Left lung (tissue), 4 donors: ENCODE measurements at regions not wholly inside any gene's neighbourhood (a gene's known extent, or its start where the extent isn't known, plus 50 kb on each side); places are given as distances from the start of the nearest gene placed in this dataset.

Source experiments
- ATAC-seq: fragments of 200-7000 bp; cut with Tn5 transposase; one replicate; pipeline ENCODE4 v1.9.1; 2020; ENCODE audit warnings: moderate library complexity
- DNase-seq, 4 donors: peaks; one replicate each; pipeline ENCODE4 v3.0.0-alpha.2; 2013 to 2020
- H3K27ac ChIP-seq, 2 donors: fragments of 200-600 bp; sonication (generic) in 1 of 2; one replicate each; pipeline versions ENCODE4 v1.5.0 to v1.8.0; 2020 to 2021
- H3K27me3 ChIP-seq, 2 donors: fragments of 200-600 bp; sonication (generic) in 1 of 2; one replicate each; pipeline versions ENCODE4 v1.5.0 to v1.8.0; 2020 to 2021
- H3K36me3 ChIP-seq, 2 donors: fragments of 200-600 bp; sonication (generic) in 1 of 2; one replicate each; pipeline versions ENCODE4 v1.5.0 to v1.8.0; 2020 to 2021
- H3K4me1 ChIP-seq, 2 donors: fragments of 200-600 bp; one replicate each; pipeline ENCODE4 v1.8.0; 2021
- H3K4me3 ChIP-seq, 2 donors: fragments of 200-600 bp; sonication (generic) in 1 of 2; one replicate each; pipeline versions ENCODE4 v1.5.0 to v1.8.0; 2020 to 2021; ENCODE audit warnings: mild to moderate bottlenecking in 1 of 2
- H3K9me3 ChIP-seq, 2 donors: fragments of 200-600 bp; sonication (generic) in 1 of 2; one replicate each; pipeline versions ENCODE4 v1.5.0 to v1.8.0; 2020 to 2021
- CTCF ChIP-seq, 2 donors: fragments of 200-600 bp; sonication (generic) in 1 of 2; IDR thresholded peaks; one replicate each; pipeline versions ENCODE4 v1.5.0 to v1.8.0; 2021; ENCODE audit warnings: antibody characterized with exemption in 2 of 2
- intact Hi-C, 2 donors: fragments of 100-400 bp; cut with DNase I; formaldehyde crosslinking; loops; one replicate each; pipeline versions ENCODE4 v1.11.2 to v1.14.2; 2022
- donor health status: DM: no; HTN: yes; CAD: no.
- donor health status: DM: no; HTN: no; CAD: no.

GRCh38 chr6:22657352-22657980 is 88.1 kb downstream of the HDGFL1 start:
- H3K36me3 ChIP-seq: no peaks in the 10 kb centered on the region
- intact Hi-C loops: no loop called here
- H3K4me1 ChIP-seq: no peaks in the 10 kb centered on the region
- H3K4me3 ChIP-seq: no peak overlapping the region
- ATAC-seq (no peak), DNase-seq (no peak)
- H3K9me3 ChIP-seq: no peaks in the 10 kb centered on the region
- no peaks in the 10 kb centered on the region for H3K27me3 ChIP-seq
- H3K27ac ChIP-seq: no peak overlapping the region
- TF ChIP-seq CTCF (IDR thresholded peaks at IDR 0.05): no peak

DNA sequence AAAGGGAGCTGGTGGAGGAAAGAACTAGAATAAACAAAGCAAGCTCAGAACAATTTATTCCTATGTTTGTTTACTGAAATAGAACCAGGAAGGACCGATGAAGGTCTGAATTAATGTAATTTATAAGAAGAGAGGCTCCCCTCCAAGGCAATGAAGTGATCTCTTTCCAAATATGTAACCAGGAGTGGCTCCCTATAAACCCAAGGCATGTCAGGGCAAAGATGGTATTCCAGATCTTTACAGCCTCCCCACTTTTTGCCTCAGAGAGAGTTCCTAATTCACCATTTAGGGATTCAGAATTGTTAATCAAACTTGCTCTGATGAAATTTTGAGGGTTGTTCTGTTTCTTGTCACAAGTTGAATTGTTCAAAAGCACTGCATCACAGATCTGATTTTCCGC is 88.8 kb downstream of the HDGFL1 start:
- no peak overlapping the region for H3K4me3 ChIP-seq
- no peak for DNase-seq
- no peaks in the 10 kb centered on the region for H3K4me1 ChIP-seq
- no peaks in the 10 kb centered on the region for H3K36me3 ChIP-seq
- intact Hi-C loops: no loop called here
- ATAC-seq: no peak
- no peak overlapping the region for H3K27ac ChIP-seq
- no peak for TF ChIP-seq CTCF (IDR thresholded peaks at IDR 0.05)
- H3K9me3 ChIP-seq: no peaks in the 10 kb centered on the region
- no peaks in the 10 kb centered on the region for H3K27me3 ChIP-seq

DNA sequence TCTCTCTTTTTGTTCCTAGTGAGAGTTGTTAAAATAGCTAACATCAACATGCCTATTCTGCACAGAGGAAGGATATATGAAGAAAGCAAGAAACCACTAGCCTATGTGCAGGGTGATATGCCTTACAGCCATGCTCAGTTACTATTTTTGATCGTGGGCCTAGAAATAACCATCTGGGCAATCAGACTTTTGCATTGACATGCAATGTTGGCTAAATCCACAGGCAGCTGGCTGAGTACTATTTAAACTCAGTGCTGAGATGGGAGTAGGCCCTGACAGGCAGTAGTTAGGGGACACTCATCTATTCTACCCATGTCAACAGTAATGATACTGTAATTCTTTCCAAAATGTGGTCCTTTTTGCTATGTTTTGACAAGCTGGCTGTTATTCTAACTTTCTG is 89.6 kb downstream of the HDGFL1 start:
- Histone ChIP-seq H3K36me3 (no peaks in the 10 kb centered on the region), H3K4me3 (no peak overlapping the region), H3K27me3 (no peaks in the 10 kb centered on the region), H3K4me1 (no peaks in the 10 kb centered on the region), H3K27ac (no peak overlapping the region), H3K9me3 (no peaks in the 10 kb centered on the region)
- DNase-seq (no peak), ATAC-seq (no peak)
- intact Hi-C loops: no loop called here
- no peak for TF ChIP-seq CTCF (IDR thresholded peaks at IDR 0.05)

DNA sequence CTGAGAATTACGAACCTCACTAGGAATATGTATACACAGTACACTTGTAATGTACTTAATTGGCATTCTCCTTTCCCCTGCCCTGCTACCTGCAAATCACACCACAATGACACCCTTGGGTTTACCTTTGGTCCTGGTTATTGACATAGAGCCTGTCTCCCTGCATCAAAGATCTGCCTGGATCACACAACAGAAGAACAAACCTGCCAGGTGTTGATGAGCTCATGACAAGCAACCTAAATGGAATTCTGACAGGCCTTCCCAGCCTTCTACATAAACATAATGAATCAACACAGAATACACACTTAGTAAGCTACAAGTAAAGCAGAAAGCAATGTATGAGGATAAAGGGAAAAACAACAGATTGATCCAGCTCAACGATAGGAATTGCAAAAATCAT is 95.6 kb downstream of the HDGFL1 start:
- ATAC-seq: no peak

GRCh38 chr6:22666021-22666420 is 96.7 kb downstream of the HDGFL1 start:
- Histone ChIP-seq H3K27me3 (no peaks in the 10 kb centered on the region), H3K4me3 (no peak overlapping the region), H3K4me1 (no peaks in the 10 kb centered on the region), H3K27ac (no peak overlapping the region), H3K36me3 (no peaks in the 10 kb centered on the region), H3K9me3 (no peaks in the 10 kb centered on the region)
- no peak for TF ChIP-seq CTCF (IDR thresholded peaks at IDR 0.05)
- no peak for ATAC-seq
- intact Hi-C loops: no loop called here
- no peak for DNase-seq

More for the DNA sequence above, 95.6 kb downstream of the HDGFL1 start:
- H3K27ac ChIP-seq: no peak overlapping the region
- H3K4me1 ChIP-seq: no peaks in the 10 kb centered on the region
- no peak for DNase-seq
- intact Hi-C loops: no loop called here
- H3K27me3 ChIP-seq: no peaks in the 10 kb centered on the region
- TF ChIP-seq CTCF (IDR thresholded peaks at IDR 0.05): no peak
- no peaks in the 10 kb centered on the region for H3K36me3 ChIP-seq
- H3K4me3 ChIP-seq: no peak overlapping the region
- no peaks in the 10 kb centered on the region for H3K9me3 ChIP-seq
